Suprapubic skin (tissue), 4 donors: ENCODE measurements at regions not wholly inside any gene's neighbourhood (a gene's known extent, or its start where the extent isn't known, plus 50 kb on each side); places are given as distances from the start of the nearest gene placed in this dataset.

ENCODE experiments used
- DNase-seq, 2 donors: peaks; one replicate each; pipeline ENCODE4 v3.0.0-alpha.2; 2019; ENCODE audit warnings: low spot score in 2 of 2
- H3K27ac ChIP-seq: fragments of 200-600 bp; sonication (generic); one replicate; pipeline ENCODE4 v1.5.1; 2019
- H3K27me3 ChIP-seq: fragments of 200-600 bp; sonication (generic); one replicate; pipeline ENCODE4 v1.5.1; 2019
- H3K36me3 ChIP-seq: fragments of 200-600 bp; sonication (generic); one replicate; pipeline ENCODE4 v1.5.1; 2019
- H3K4me1 ChIP-seq: fragments of 200-600 bp; sonication (generic); one replicate; pipeline ENCODE4 v1.5.1; 2019
- H3K4me3 ChIP-seq: fragments of 200-600 bp; sonication (generic); one replicate; pipeline ENCODE4 v1.5.1; 2019; ENCODE audit warnings: mild to moderate bottlenecking
- H3K9me3 ChIP-seq: fragments of 200-600 bp; sonication (generic); one replicate; pipeline ENCODE4 v1.5.1; 2019
- CTCF ChIP-seq, 2 donors: fragments of 200-600 bp in 1 of 2; fragments of 450-650 bp in 1 of 2; sonication (generic) in 1 of 2; IDR thresholded peaks; one replicate each; pipeline ENCODE4 v1.5.1; 2016 to 2019; ENCODE audit warnings: antibody characterized with exemption in 2 of 2, mild to moderate bottlenecking in 1 of 2, moderate library complexity in 1 of 2
- EP300 ChIP-seq: sonication (generic); formaldehyde crosslinking; IDR thresholded peaks from one replicate; pipeline ENCODE4 v1.6.1; 2017; ENCODE audit warnings: antibody characterized with exemption
- POLR2A ChIP-seq, 2 donors: fragments of 450-650 bp; IDR thresholded peaks; one replicate each; pipeline ENCODE4 v1.6.1; 2017; ENCODE audit warnings: antibody characterized with exemption in 2 of 2, mild to moderate bottlenecking in 2 of 2, moderate library complexity in 2 of 2
- POLR2AphosphoS5 ChIP-seq, 3 donors: sonication (generic); formaldehyde crosslinking; IDR thresholded peaks; one replicate each; pipeline ENCODE4 v1.6.1; 2017; ENCODE audit warnings: antibody characterized with exemption in 3 of 3
- WGBS: methylation state at CpG from one replicate; pipeline ENCODE4 v1.1.5; 2018; 5-methylcytosine and 5-hydroxymethylcytosine counted together

- Histone ChIP-seq H3K36me3 (no peaks in the 10 kb centered on the region), H3K4me3 (no peak overlapping the region), H3K4me1 (no peaks in the 10 kb centered on the region), H3K27ac (no peak overlapping the region), H3K9me3 (peaks cover 6% of the 10 kb centered on the region), H3K27me3 (no peaks in the 10 kb centered on the region)
- TF ChIP-seq CTCF (IDR thresholded peaks at IDR 0.05), result no peak
- no peak for TF ChIP-seq POLR2AphosphoS5 (IDR thresholded peaks at IDR 0.05)
- TF ChIP-seq POLR2A (IDR thresholded peaks at IDR 0.05), result no peak
- no peak for TF ChIP-seq EP300
- WGBS, result 59% methylated on average over 5 of the region's 5 CpGs
- DNase-seq, result no peak
These were observed 189.7 kb upstream of the SGCD start for GRCh38 chr5:156137071-156137869.

- TF ChIP-seq POLR2AphosphoS5 (IDR thresholded peaks at IDR 0.05), result no peak
- no peak for TF ChIP-seq EP300
- TF ChIP-seq CTCF (IDR thresholded peaks at IDR 0.05), result no peak
- TF ChIP-seq POLR2A (IDR thresholded peaks at IDR 0.05), result no peak
- no peak for DNase-seq
- H3K27ac ChIP-seq, result no peak overlapping the region
- H3K9me3 ChIP-seq, result peaks cover 12% of the 10 kb centered on the region
- 90% methylated on average over 2 of the region's 2 CpGs for WGBS
- no peaks in the 10 kb centered on the region for H3K4me1 ChIP-seq
- no peak overlapping the region for H3K4me3 ChIP-seq
- H3K36me3 ChIP-seq, result no peaks in the 10 kb centered on the region
- H3K27me3 ChIP-seq, result no peaks in the 10 kb centered on the region
These were observed 184.1 kb upstream of the SGCD start for GRCh38 chr5:156142867-156143266.

GRCh38 chr5:156147261-156147943 is 179.6 kb upstream of the SGCD start:
- H3K4me3 ChIP-seq, result no peak overlapping the region
- WGBS, result 60% methylated on average over 2 of the region's 2 CpGs
- TF ChIP-seq POLR2AphosphoS5 (IDR thresholded peaks at IDR 0.05) (no peak), EP300 (no peak), POLR2A (IDR thresholded peaks at IDR 0.05) (no peak), CTCF (IDR thresholded peaks at IDR 0.05) (no peak)
- H3K4me1 ChIP-seq, result no peaks in the 10 kb centered on the region
- H3K27me3 ChIP-seq, result no peaks in the 10 kb centered on the region
- H3K9me3 ChIP-seq, result peaks cover 5% of the 10 kb centered on the region
- H3K27ac ChIP-seq, result no peak overlapping the region
- no peak for DNase-seq
- no peaks in the 10 kb centered on the region for H3K36me3 ChIP-seq

- H3K9me3 ChIP-seq, result peaks cover 5% of the 10 kb centered on the region
- H3K36me3 ChIP-seq, result no peaks in the 10 kb centered on the region
- no peak overlapping the region for H3K4me3 ChIP-seq
- no peaks in the 10 kb centered on the region for H3K27me3 ChIP-seq
- no peaks in the 10 kb centered on the region for H3K4me1 ChIP-seq
- TF ChIP-seq EP300 (no peak), POLR2A (IDR thresholded peaks at IDR 0.05) (no peak), CTCF (IDR thresholded peaks at IDR 0.05) (no peak), POLR2AphosphoS5 (IDR thresholded peaks at IDR 0.05) (no peak)
- H3K27ac ChIP-seq, result no peak overlapping the region
- 68% methylated on average over 1 of the region's 1 CpG for WGBS
- no peak for DNase-seq
These were observed 179.0 kb upstream of the SGCD start for GRCh38 chr5:156147944-156148285.

- H3K36me3 ChIP-seq, result no peaks in the 10 kb centered on the region
- no peak for DNase-seq
- H3K4me1 ChIP-seq, result no peaks in the 10 kb centered on the region
- H3K4me3 ChIP-seq, result no peak overlapping the region
- 83% methylated on average over 1 of the region's 1 CpG for WGBS
- TF ChIP-seq EP300 (no peak), POLR2A (IDR thresholded peaks at IDR 0.05) (no peak), CTCF (IDR thresholded peaks at IDR 0.05) (no peak), POLR2AphosphoS5 (IDR thresholded peaks at IDR 0.05) (no peak)
- H3K27ac ChIP-seq, result no peak overlapping the region
- peaks cover 2% of the 10 kb centered on the region for H3K9me3 ChIP-seq
- no peaks in the 10 kb centered on the region for H3K27me3 ChIP-seq
These were observed 178.7 kb upstream of the SGCD start for GRCh38 chr5:156148301-156148700.
